K562 (cell line): ENCODE measurements at regions not wholly inside any gene's neighbourhood (a gene's known extent, or its start where the extent isn't known, plus 50 kb on each side); places are given as distances from the start of the nearest gene placed in this dataset.

Experiments
- ATAC-seq: fragments of 200-7000 bp; cut with Tn5 transposase; 3 replicates; pipeline ENCODE4 v1.9.1; 2020; ENCODE audit warnings: moderate library complexity
- BruUV-seq: library from RNA; stranded (reverse); fragments of 400-500 nt; replicated peaks from 2 replicates; lab custom pipeline; 2021; lab: Mats Ljungman, UMichigan
- CTCF ChIA-PET: fragments of 300-600 bp; formaldehyde crosslinking; extraction: SDS; loops from one replicate; lab custom pipeline; 2021; ENCODE audit warnings: low intra/inter-chr PET ratio; lab: Yijun Ruan, JAX
- POLR2A ChIA-PET: fragments of 300-600, 350-650 bp; sonication (Branson Sonifier 250); formaldehyde crosslinking; extraction: SDS; loops from one replicate; lab custom pipeline; 2021; ENCODE audit warnings: antibody characterized with exemption, inconsistent platforms; lab: Yijun Ruan, JAX
- DNase-seq, 4 experiments: peaks; one replicate each; pipeline versions ENCODE4 v3.0.0 to v3.0.0-alpha.2; 2011 to 2018; ENCODE audit warnings: low spot score in 3 of 4, mixed read lengths in 3 of 4; ENCODE audit errors: extremely low read depth in 1 of 4
- FAIRE-seq: peaks from 2 replicates; lab custom pipeline; 2011; peaks lifted over from hg19 to GRCh38; lab: Jason Lieb, UNC
- H2AFZ ChIP-seq: 2 replicates; pipeline ENCODE4 v1.6.0; 2011; ENCODE audit warnings: low read depth, low read length, control low read depth, inconsistent platforms
- H3K27ac ChIP-seq: fragments of 200-600 bp; 3 replicates; pipeline ENCODE4 v1.8.0; 2011; ENCODE audit warnings: low read depth, mild to moderate bottlenecking, control low read depth, inconsistent platforms, low read length, moderate library complexity, mixed read lengths; ENCODE audit errors: extremely low read depth
- H3K27me3 ChIP-seq, 2 experiments: fragments of 300-600 bp in 1 of 2; 2 replicates in 1 of 2; 3 replicates in 1 of 2; pipeline versions ENCODE4 v1.6.0 to v1.8.0; 2011; ENCODE audit warnings: inconsistent platforms in 2 of 2, low read length in 2 of 2, mild to moderate bottlenecking in 1 of 2, mixed read lengths in 1 of 2, moderate library complexity in 1 of 2; ENCODE audit not compliant: control insufficient read depth in 2 of 2, insufficient read depth in 2 of 2
- H3K36me3 ChIP-seq: fragments of 300-600 bp; 3 replicates; pipeline ENCODE4 v1.8.0; 2011; ENCODE audit warnings: mild to moderate bottlenecking, low read length, inconsistent platforms; ENCODE audit not compliant: control insufficient read depth, insufficient read depth
- H3K4me1 ChIP-seq, 2 experiments: fragments of 200-600 bp in 1 of 2; replicated peaks in 1 of 2; 2 replicates in 1 of 2; 3 replicates in 1 of 2; pipeline versions ENCODE4 v1.5.1 to v1.8.0; 2011; ENCODE audit warnings: inconsistent platforms in 2 of 2, low read length in 2 of 2, mild to moderate bottlenecking in 1 of 2, mixed read lengths in 1 of 2, moderate library complexity in 1 of 2; ENCODE audit not compliant: control insufficient read depth in 2 of 2, insufficient read depth in 2 of 2
- H3K4me2 ChIP-seq: 2 replicates; pipeline ENCODE4 v1.6.1; 2011; ENCODE audit warnings: low read length, control low read depth, inconsistent platforms, mixed read lengths; ENCODE audit not compliant: insufficient read depth
- H3K4me3 ChIP-seq: fragments of 200-600 bp; sonication (generic), shearing (Covaris generic); 2 replicates; pipeline ENCODE4 v1.5.1; 2016; ENCODE audit warnings: control low read depth, inconsistent platforms
- H3K79me2 ChIP-seq: fragments of 200-600 bp; 3 replicates; pipeline ENCODE4 v1.8.0; 2011; ENCODE audit warnings: low read length, inconsistent platforms; ENCODE audit not compliant: control insufficient read depth, insufficient read depth
- H3K9ac ChIP-seq, 2 experiments: 2 replicates each; pipeline versions ENCODE4 v1.6.0 to v1.6.1; 2011; ENCODE audit warnings: low read depth in 2 of 2, low read length in 2 of 2, control low read depth in 1 of 2, inconsistent platforms in 1 of 2, mild to moderate bottlenecking in 1 of 2, mixed read lengths in 1 of 2; ENCODE audit not compliant: insufficient read depth in 1 of 2
- H3K9me1 ChIP-seq: one replicate; pipeline ENCODE4 v1.6.0; 2011; ENCODE audit warnings: inconsistent platforms, mild to moderate bottlenecking, low read length, moderate library complexity; ENCODE audit not compliant: control insufficient read depth, insufficient read depth
- H3K9me3 ChIP-seq: replicated peaks from 2 replicates; pipeline ENCODE4 v1.5.1; 2011; ENCODE audit warnings: low read depth, low read length, inconsistent platforms; ENCODE audit not compliant: control insufficient read depth, insufficient read depth
- H4K20me1 ChIP-seq: replicated peaks from 2 replicates; pipeline ENCODE4 v1.6.1; 2011; ENCODE audit warnings: low read length, inconsistent platforms, mixed read lengths; ENCODE audit not compliant: control insufficient read depth, insufficient read depth
- BRCA1 ChIP-seq, 2 experiments: fragments of 450-650 bp in 1 of 2; sonication (generic) in 1 of 2; formaldehyde crosslinking in 1 of 2; IDR thresholded peaks; 2 replicates each; pipeline versions ENCODE4 v1.5.0 to v1.6.1; 2017 to 2020; ENCODE audit warnings: mild to moderate bottlenecking in 1 of 2, missing genetic modification reagents in 1 of 2
- DIDO1 ChIP-seq: fragments of 450-650 bp; IDR thresholded peaks from 2 replicates; pipeline ENCODE4 v1.6.1; 2016; ENCODE audit warnings: low read depth, missing biosample characterization, missing genetic modification characterization
- EGR1 ChIP-seq: fragments of 450-650 bp; conservative IDR thresholded peaks from 2 replicates; pipeline ENCODE4 v1.6.1; 2017; ENCODE audit warnings: mild to moderate bottlenecking
- FIP1L1 ChIP-seq: fragments of 200-400 bp; formaldehyde crosslinking; IDR thresholded peaks from 2 replicates; pipeline ENCODE4 v1.6.1; 2018; ENCODE audit warnings: mild to moderate bottlenecking, low read depth, low read length; ENCODE audit not compliant: poor library complexity, severe bottlenecking
- FOXJ3 ChIP-seq: sonication (generic); formaldehyde crosslinking; IDR thresholded peaks from 2 replicates; pipeline ENCODE4 v1.4.0; 2020; ENCODE audit warnings: mild to moderate bottlenecking, missing genetic modification reagents
- GTF3C2 ChIP-seq: IDR thresholded peaks from 3 replicates; pipeline ENCODE4 v1.6.1; 2011; ENCODE audit warnings: borderline replicate concordance, mild to moderate bottlenecking, moderate library complexity; ENCODE audit not compliant: insufficient read length; ENCODE audit errors: extremely low read depth
- MCM2 ChIP-seq: fragments of 450-650 bp; IDR thresholded peaks from 2 replicates; pipeline ENCODE4 v1.6.1; 2017; ENCODE audit warnings: low read depth, mild to moderate bottlenecking
- NR2C2 ChIP-seq, 2 experiments: fragments of 200-800 bp in 1 of 2; sonication (Bioruptor generic) in 1 of 2; sonication (generic) in 1 of 2; formaldehyde crosslinking in 1 of 2; IDR thresholded peaks; 2 replicates each; pipeline versions ENCODE4 v1.6.1 to v1.8.0; 2016 to 2022; ENCODE audit warnings: mild to moderate bottlenecking in 1 of 2, missing compliant biosample characterization in 1 of 2, missing genetic modification characterization in 1 of 2, missing genetic modification reagents in 1 of 2
- RERE ChIP-seq: sonication (generic); formaldehyde crosslinking; IDR thresholded peaks from 2 replicates; pipeline ENCODE4 v1.8.0; 2023; ENCODE audit warnings: missing genetic modification reagents, mild to moderate bottlenecking, borderline replicate concordance
- SNRNP70 ChIP-seq: fragments of 200-400 bp; formaldehyde crosslinking; optimal IDR thresholded peaks from 2 replicates; pipeline ENCODE3; 2017; ENCODE audit warnings: low read depth, low read length
- TCF3 ChIP-seq: sonication (generic); formaldehyde crosslinking; IDR thresholded peaks from 2 replicates; pipeline ENCODE4 v1.4.0; 2020; ENCODE audit warnings: mild to moderate bottlenecking, missing genetic modification reagents
- ZNF140 ChIP-seq: fragments of 250-450 bp; sonication (Bioruptor Pico); IDR thresholded peaks from 2 replicates; pipeline ENCODE4 v1.8.0; 2021; ENCODE audit warnings: moderate library complexity, mild to moderate bottlenecking, inconsistent platforms
- ZNF507 ChIP-seq: conservative IDR thresholded peaks from 2 replicates; pipeline ENCODE4 v1.6.1; 2017; ENCODE audit warnings: missing genetic modification characterization, missing compliant biosample characterization
- WGBS: fragments of 100-300 bp; shearing (Covaris generic); methylation state at CpG from one replicate; pipeline ENCODE4 v1.1.6; 2016; ENCODE audit warnings: low coverage, mixed read lengths; ENCODE audit not compliant: insufficient coverage; ENCODE audit errors: missing lambda C conversion rate; 5-methylcytosine and 5-hydroxymethylcytosine counted together
- in situ Hi-C: fragments of 300-500 bp; cut with MboI; formaldehyde crosslinking; loops from 4 replicates; pipeline ENCODE4 v1.15.0; 2018; ENCODE audit warnings: inconsistent platforms, mixed read lengths
- intact Hi-C: fragments of 100-400 bp; cut with micrococcal nuclease; formaldehyde crosslinking; loops from 2 replicates; pipeline ENCODE4 v1.14.2; 2022

GRCh38 chr7:48811071-48811470 lies 113.3 kb upstream of the CDC14C start:
- no peaks in the 10 kb centered on the region for H3K9me3 ChIP-seq
- 0% methylated on average over 2 of the region's 2 CpGs for WGBS
- H3K79me2 ChIP-seq, result no peaks in the 10 kb centered on the region
- H3K4me3 ChIP-seq, result no peak overlapping the region
- ATAC-seq (no peak), FAIRE-seq (no peak), DNase-seq (no peak)
- no peaks in the 10 kb centered on the region for H3K36me3 ChIP-seq
- in situ Hi-C loops (no loop called here), intact Hi-C loops (no loop called here)
- BruUV-seq, result no TSS peak
- ChIA-PET POLR2A (no interaction called here), CTCF (no interaction called here)
- no peak overlapping the region for H3K9ac ChIP-seq
- no peak overlapping the region for H3K27ac ChIP-seq
- no peaks in the 10 kb centered on the region for H3K4me1 ChIP-seq
- no peaks in the 10 kb centered on the region for H4K20me1 ChIP-seq
- no peak overlapping the region for H2AFZ ChIP-seq
- no peak overlapping the region for H3K4me2 ChIP-seq
- H3K9me1 ChIP-seq, result no peaks in the 10 kb centered on the region
- H3K27me3 ChIP-seq, result no peaks in the 10 kb centered on the region
- TF ChIP-seq EGR1, result no peak
- TF ChIP-seq GTF3C2, result no peak
- no peak for TF ChIP-seq BRCA1 (IDR thresholded peaks at IDR 0.05)
- TF ChIP-seq BRCA1 (CRISPR knock-in tag; IDR thresholded peaks at IDR 0.05), result no peak
- TF ChIP-seq NR2C2 (CRISPR knock-in tag; IDR thresholded peaks at IDR 0.05), result no peak
- TF ChIP-seq NR2C2 (tag; IDR thresholded peaks at IDR 0.05), result no peak
- no peak for TF ChIP-seq FOXJ3 (CRISPR knock-in tag)
- no peak for TF ChIP-seq RERE (CRISPR knock-in tag)
- TF ChIP-seq TCF3 (CRISPR knock-in tag), result no peak
- TF ChIP-seq ZNF507 (tag), result no peak
- TF ChIP-seq SNRNP70, result no peak
- TF ChIP-seq ZNF140, result no peak
- TF ChIP-seq FIP1L1, result no peak
- TF ChIP-seq MCM2, result no peak
- no peak for TF ChIP-seq DIDO1 (tag)
